Panc1 (cell line): ENCODE measurements at regions not wholly inside any gene's neighbourhood (a gene's known extent, or its start where the extent isn't known, plus 50 kb on each side); places are given as distances from the start of the nearest gene placed in this dataset.

Experiments used
- POLR2AphosphoS5 ChIP-seq: IDR thresholded peaks from 2 replicates; pipeline ENCODE4 v1.6.1; 2012; ENCODE audit warnings: mild to moderate bottlenecking, low read depth, low read length, moderate library complexity
- REST ChIP-seq, 2 experiments: IDR thresholded peaks; 2 replicates each; pipeline ENCODE4 v1.6.1; 2011 to 2012; ENCODE audit warnings: low read depth in 2 of 2, control low read depth in 1 of 2, low read length in 1 of 2, mild to moderate bottlenecking in 1 of 2, moderate library complexity in 1 of 2; ENCODE audit not compliant: insufficient read depth in 1 of 2
- SIN3A ChIP-seq: IDR thresholded peaks from 2 replicates; pipeline ENCODE4 v1.6.1; 2012; ENCODE audit warnings: low read depth, mild to moderate bottlenecking, low read length, moderate library complexity, borderline replicate concordance; ENCODE audit not compliant: insufficient read depth
- TCF7L2 ChIP-seq: IDR thresholded peaks from 2 replicates; pipeline ENCODE4 v1.6.1; 2011; ENCODE audit warnings: mild to moderate bottlenecking, low read depth, low read length, inconsistent platforms
- TF ChIP-seq, protein P1 (sequence below): fragments of 450-650 bp; IDR thresholded peaks from 2 replicates; pipeline ENCODE4 v1.5.1; 2017; ENCODE audit warnings: mild to moderate bottlenecking

GRCh38 chr12:88782351-88782750 lies 202.1 kb upstream of the KITLG start:
- TF ChIP-seq, protein P1, sequence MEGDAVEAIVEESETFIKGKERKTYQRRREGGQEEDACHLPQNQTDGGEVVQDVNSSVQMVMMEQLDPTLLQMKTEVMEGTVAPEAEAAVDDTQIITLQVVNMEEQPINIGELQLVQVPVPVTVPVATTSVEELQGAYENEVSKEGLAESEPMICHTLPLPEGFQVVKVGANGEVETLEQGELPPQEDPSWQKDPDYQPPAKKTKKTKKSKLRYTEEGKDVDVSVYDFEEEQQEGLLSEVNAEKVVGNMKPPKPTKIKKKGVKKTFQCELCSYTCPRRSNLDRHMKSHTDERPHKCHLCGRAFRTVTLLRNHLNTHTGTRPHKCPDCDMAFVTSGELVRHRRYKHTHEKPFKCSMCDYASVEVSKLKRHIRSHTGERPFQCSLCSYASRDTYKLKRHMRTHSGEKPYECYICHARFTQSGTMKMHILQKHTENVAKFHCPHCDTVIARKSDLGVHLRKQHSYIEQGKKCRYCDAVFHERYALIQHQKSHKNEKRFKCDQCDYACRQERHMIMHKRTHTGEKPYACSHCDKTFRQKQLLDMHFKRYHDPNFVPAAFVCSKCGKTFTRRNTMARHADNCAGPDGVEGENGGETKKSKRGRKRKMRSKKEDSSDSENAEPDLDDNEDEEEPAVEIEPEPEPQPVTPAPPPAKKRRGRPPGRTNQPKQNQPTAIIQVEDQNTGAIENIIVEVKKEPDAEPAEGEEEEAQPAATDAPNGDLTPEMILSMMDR: no peak
- no peak for TF ChIP-seq POLR2AphosphoS5
- TF ChIP-seq TCF7L2: no peak
- no peak for TF ChIP-seq REST (IDR thresholded peaks at IDR 0.05; ENCODE audit: insufficient read depth in 1 of 2, low read depth in 2 of 2, low read length in 1 of 2)
- no peak for TF ChIP-seq SIN3A
